ENCODE measurements at regions not wholly inside any gene's neighbourhood (a gene's known extent, or its start where the extent isn't known, plus 50 kb on each side); places are given as distances from the start of the nearest gene placed in this dataset.

- Histone ChIP-seq H3K27ac (no peak overlapping the region), H3K4me1 (ENCODE audit: control insufficient read depth in 1 of 2, low read depth in 2 of 2) (no peaks in the 10 kb centered on the region), H3K36me3 (no peaks in the 10 kb centered on the region), H3K4me3 (no peak overlapping the region), H3K27me3 (replicated peaks; ENCODE audit: insufficient read depth) (no peaks in the 10 kb centered on the region), H3K9me3 (no peaks in the 10 kb centered on the region)
- TF ChIP-seq, protein P1, sequence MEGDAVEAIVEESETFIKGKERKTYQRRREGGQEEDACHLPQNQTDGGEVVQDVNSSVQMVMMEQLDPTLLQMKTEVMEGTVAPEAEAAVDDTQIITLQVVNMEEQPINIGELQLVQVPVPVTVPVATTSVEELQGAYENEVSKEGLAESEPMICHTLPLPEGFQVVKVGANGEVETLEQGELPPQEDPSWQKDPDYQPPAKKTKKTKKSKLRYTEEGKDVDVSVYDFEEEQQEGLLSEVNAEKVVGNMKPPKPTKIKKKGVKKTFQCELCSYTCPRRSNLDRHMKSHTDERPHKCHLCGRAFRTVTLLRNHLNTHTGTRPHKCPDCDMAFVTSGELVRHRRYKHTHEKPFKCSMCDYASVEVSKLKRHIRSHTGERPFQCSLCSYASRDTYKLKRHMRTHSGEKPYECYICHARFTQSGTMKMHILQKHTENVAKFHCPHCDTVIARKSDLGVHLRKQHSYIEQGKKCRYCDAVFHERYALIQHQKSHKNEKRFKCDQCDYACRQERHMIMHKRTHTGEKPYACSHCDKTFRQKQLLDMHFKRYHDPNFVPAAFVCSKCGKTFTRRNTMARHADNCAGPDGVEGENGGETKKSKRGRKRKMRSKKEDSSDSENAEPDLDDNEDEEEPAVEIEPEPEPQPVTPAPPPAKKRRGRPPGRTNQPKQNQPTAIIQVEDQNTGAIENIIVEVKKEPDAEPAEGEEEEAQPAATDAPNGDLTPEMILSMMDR (IDR thresholded peaks at IDR 0.05) = no peak
- ATAC-seq (ENCODE audit: insufficient number of reproducible peaks, low FRiP score, low read depth) (no peak), DNase-seq (ENCODE audit: low spot score) (no peak)
These were observed 193.5 kb downstream of the UQCRFS1 start for GRCh38 chr19:29019403-29019802.

DNA sequence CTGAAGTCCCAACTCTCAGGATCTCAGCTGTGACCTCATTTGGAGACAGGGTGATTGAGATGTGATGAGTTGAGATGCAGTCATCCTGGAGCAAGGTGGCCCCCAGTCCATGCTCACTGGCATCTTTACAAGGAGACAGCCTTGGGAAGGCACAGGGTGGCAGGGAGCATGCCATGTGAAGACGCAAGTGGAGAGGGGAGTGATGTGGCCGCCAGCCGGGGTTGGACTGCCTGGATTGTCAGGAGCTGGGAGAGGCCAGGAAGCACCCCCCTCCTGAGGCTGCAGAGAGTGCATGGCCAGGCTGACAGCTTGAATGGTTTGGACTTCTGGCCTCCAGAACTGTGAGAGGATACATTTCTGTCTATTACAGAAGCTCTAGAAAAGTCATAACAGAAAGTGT is 194.4 kb downstream of the UQCRFS1 start:
- TF ChIP-seq, protein P1 (IDR thresholded peaks at IDR 0.05) = no peak
- DNase-seq (ENCODE audit: low spot score) (no peak), ATAC-seq (ENCODE audit: insufficient number of reproducible peaks, low FRiP score, low read depth) (no peak)
- Histone ChIP-seq H3K36me3 (no peaks in the 10 kb centered on the region), H3K27me3 (replicated peaks; ENCODE audit: insufficient read depth) (no peaks in the 10 kb centered on the region), H3K4me3 (no peak overlapping the region), H3K27ac (no peak overlapping the region), H3K9me3 (no peaks in the 10 kb centered on the region), H3K4me1 (ENCODE audit: control insufficient read depth in 1 of 2, low read depth in 2 of 2) (no peaks in the 10 kb centered on the region)

- no peak overlapping the region for H3K4me3 ChIP-seq
- no peaks in the 10 kb centered on the region for H3K27me3 ChIP-seq (replicated peaks; ENCODE audit: insufficient read depth)
- TF ChIP-seq, protein P1 (IDR thresholded peaks at IDR 0.05) = no peak
- no peak for ATAC-seq (ENCODE audit: insufficient number of reproducible peaks, low FRiP score, low read depth)
- no peaks in the 10 kb centered on the region for H3K9me3 ChIP-seq
- no peaks in the 10 kb centered on the region for H3K36me3 ChIP-seq
- no peaks in the 10 kb centered on the region for H3K4me1 ChIP-seq (ENCODE audit: control insufficient read depth in 1 of 2, low read depth in 2 of 2)
- H3K27ac ChIP-seq = no peak overlapping the region
- no peak for DNase-seq (ENCODE audit: low spot score)
These were observed 195.2 kb downstream of the UQCRFS1 start for GRCh38 chr19:29017788-29018187.

GRCh38 chr19:29016926-29017760 is 195.8 kb downstream of the UQCRFS1 start:
- no peak for ATAC-seq (ENCODE audit: insufficient number of reproducible peaks, low FRiP score, low read depth)
- TF ChIP-seq, protein P1 (IDR thresholded peaks at IDR 0.05) = no peak
- no peak for DNase-seq (ENCODE audit: low spot score)
- Histone ChIP-seq H3K27ac (no peak overlapping the region), H3K27me3 (replicated peaks; ENCODE audit: insufficient read depth) (no peaks in the 10 kb centered on the region), H3K4me1 (ENCODE audit: control insufficient read depth in 1 of 2, low read depth in 2 of 2) (no peaks in the 10 kb centered on the region), H3K36me3 (no peaks in the 10 kb centered on the region), H3K4me3 (no peak overlapping the region), H3K9me3 (no peaks in the 10 kb centered on the region)

GRCh38 chr19:29016353-29016752 is 196.6 kb downstream of the UQCRFS1 start:
- TF ChIP-seq, protein P1 (IDR thresholded peaks at IDR 0.05) = no peak
- Histone ChIP-seq H3K4me1 (ENCODE audit: control insufficient read depth in 1 of 2, low read depth in 2 of 2) (no peaks in the 10 kb centered on the region), H3K4me3 (no peak overlapping the region), H3K27me3 (replicated peaks; ENCODE audit: insufficient read depth) (no peaks in the 10 kb centered on the region), H3K27ac (no peak overlapping the region), H3K36me3 (no peaks in the 10 kb centered on the region), H3K9me3 (no peaks in the 10 kb centered on the region)
- DNase-seq (ENCODE audit: low spot score) = no peak
- no peak for ATAC-seq (ENCODE audit: insufficient number of reproducible peaks, low FRiP score, low read depth)
